ENCODE measurements at regions not wholly inside any gene's neighbourhood (a gene's known extent, or its start where the extent isn't known, plus 50 kb on each side); places are given as distances from the start of the nearest gene placed in this dataset.
"Not testable (repeated sequence)": the region's sequence is repeated elsewhere in the genome, so short reads cannot be mapped to it uniquely, and the experiment has no call there.

- DNase-seq (ENCODE audit: low read depth in 2 of 3, low spot score in 1 of 3) = no peak
Measured at GRCh38 chr3:181336597-181336996, 347.1 kb upstream of the DNAJC19 start.

- DNase-seq (ENCODE audit: low read depth in 2 of 3, low spot score in 1 of 3) = no peak
Measured at GRCh38 chr3:181333394-181333793, 343.9 kb upstream of the DNAJC19 start.

DNA sequence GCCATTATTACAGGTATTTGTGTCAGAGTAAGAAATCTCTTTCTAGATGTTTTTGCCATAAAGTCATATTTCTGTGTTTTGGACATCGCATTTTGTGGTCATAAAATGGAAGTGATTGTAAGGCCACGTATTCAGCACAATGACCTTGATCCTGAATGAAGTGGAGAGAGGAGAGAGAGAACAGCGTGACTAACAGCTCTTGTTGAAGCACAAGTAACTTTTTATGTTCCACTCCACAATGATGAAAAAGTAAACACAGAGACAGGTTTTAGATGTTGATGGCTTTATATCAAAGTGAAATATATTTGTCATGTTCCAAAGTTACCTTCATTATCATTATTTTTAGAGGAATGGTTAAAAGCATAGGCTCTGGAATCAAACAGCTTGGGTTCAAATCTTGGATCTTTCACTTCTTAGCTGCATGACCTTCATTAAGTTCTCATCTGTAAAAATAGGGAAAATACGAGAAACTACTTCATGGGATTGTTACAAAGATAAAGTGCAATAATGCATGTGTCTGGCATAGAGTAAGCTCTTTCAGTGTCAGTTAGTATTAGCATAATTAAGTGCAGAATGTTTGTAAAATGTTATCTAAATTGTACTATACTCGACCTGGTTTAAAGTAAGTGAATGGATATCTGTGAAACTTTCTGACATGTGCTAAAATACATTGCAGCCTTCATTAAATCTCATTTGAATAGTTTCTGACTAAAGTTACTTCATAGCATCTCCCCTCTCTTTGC is 341.5 kb upstream of the DNAJC19 start:
- DNase-seq (ENCODE audit: low read depth in 2 of 3, low spot score in 1 of 3) = no peak

- DNase-seq (ENCODE audit: low read depth in 2 of 3, low spot score in 1 of 3) = no peak
Measured at GRCh38 chr3:181330257-181330656, 340.7 kb upstream of the DNAJC19 start.

- DNase-seq (ENCODE audit: low read depth in 2 of 3, low spot score in 1 of 3) = no peak
Measured at GRCh38 chr3:181329024-181329423, 339.5 kb upstream of the DNAJC19 start.

GRCh38 chr3:181328346-181328745 is 338.8 kb upstream of the DNAJC19 start:
- DNase-seq (ENCODE audit: low read depth in 2 of 3, low spot score in 1 of 3) = no peak

DNA sequence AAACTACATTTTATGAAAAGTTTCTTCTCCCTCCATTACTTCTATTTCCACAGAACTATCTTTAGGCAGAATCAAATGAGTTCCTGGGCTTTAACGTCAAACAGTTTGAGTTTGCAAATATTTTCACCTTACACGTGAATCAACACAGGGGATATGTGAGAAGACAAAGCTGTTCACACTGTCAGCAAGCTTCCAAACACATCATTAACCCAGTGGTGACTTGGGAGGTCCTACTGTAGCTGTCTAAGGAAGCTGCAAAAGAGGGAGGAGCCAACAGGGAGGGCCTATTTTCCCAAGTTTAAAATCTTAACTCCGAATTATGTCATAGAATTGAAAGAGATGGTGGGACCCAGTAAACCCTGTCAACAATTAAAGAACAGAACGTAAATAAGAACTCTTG is 337.8 kb upstream of the DNAJC19 start:
- no peak for DNase-seq (ENCODE audit: low read depth in 2 of 3, low spot score in 1 of 3)

DNA sequence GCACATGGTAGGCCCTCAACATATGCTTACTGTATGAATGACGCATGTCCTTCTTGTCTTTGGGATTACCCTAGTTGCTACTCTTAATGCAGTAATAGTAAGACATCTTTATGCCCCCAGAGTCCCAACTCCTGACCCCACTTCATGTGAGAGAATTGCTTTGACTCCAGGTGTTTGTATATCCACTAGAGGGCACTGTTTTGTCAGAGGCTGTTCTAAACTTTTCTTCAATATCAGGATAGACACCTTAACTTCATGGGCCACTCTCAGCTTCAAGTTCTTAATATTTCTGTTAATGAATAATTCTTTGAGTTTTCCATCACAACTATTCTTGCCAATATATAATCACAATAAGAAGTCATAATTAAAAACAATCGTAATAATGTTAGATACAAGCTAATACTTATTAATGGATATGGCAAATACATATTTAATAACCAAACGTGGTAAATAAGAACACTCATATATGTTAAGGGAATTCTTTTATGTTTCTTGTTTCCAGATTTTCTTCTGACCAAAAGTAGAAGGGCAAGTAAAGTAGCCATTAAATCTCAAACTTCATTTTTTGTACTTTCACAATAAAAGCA is 337.2 kb upstream of the DNAJC19 start:
- DNase-seq (ENCODE audit: low read depth in 2 of 3, low spot score in 1 of 3) = no peak

DNA sequence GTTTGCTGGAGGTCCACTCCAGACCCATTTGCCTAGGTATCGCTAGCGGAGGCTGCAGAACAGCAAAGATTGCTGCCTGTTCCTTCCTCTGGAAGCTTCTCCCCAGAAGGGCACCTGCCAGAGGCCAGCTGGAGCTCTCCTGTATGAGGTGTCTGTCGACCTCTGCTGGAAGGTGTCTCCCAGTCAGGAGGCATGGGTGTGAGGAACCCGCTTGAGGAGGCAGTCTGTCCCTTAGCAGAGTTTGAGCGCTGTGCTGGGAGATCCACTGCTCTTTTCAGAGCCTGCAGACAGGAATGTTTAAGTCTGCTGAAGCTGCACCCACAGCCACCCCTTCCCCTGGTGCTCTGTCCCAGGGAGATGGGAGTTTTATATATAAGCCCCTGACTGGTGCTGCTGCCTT is 335.0 kb upstream of the DNAJC19 start:
- DNase-seq (ENCODE audit: low read depth in 2 of 3, low spot score in 1 of 3) = not testable (repeated sequence)

DNA sequence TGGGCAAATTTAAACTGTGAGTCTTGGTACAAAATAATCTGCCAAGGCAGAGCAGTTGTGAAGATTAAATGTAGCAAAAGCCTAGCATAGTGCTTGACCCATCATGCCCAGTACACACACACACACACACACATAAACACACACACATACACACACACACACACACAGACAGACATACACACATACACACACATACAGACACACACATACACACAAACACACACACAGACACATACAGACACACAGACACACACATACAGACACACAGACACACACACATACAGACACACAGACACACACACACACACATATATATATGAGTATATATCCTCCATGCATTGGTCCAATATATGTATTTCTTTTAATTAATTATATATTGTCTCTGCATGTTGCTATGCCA is 328.8 kb upstream of the DNAJC19 start:
- no peak for DNase-seq (ENCODE audit: low read depth in 2 of 3, low spot score in 1 of 3)

DNA sequence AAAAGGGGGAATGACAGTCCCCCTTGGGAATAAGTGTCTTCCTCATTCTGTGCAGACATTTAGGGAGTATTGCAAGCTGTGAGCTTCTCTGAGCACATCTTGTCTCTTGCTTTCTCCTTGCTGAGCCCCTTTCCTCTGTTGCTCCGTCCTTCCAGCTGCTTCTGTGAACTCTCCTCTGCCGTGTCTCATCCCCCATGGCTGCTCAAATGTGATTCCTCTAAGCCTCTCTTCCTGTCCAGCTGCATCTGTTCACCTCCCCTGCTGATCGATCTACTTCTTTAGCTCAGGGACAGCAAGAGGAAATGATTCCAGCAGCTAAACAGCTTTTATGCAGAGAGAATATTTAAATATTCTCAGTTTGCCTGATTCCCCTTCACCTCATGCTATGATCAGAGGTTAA is 328.0 kb upstream of the DNAJC19 start:
- no peak for DNase-seq (ENCODE audit: low read depth in 2 of 3, low spot score in 1 of 3)

- no peak for DNase-seq (ENCODE audit: low read depth in 2 of 3, low spot score in 1 of 3)
Measured at GRCh38 chr3:181316482-181316881, 326.9 kb upstream of the DNAJC19 start.

DNA sequence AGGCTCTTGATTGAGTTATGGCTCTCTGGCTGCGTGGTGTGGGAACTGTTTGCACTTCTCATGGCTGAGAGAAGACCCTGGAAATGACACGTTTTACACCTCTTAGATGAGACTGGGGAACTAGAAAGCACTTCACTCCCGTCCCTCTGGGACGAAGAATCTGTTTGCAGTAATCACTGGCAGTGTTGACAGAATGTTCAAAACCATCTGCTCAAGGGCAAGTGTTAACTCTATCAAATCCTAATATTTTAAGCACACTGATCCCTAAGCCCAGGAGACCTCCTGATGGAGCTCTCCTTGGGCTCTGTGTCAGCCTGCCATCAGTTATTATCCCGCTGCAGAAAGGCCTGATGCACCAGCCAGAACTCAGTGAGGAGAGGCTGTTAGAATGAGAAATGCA is 323.8 kb upstream of the DNAJC19 start:
- no peak for DNase-seq (ENCODE audit: low read depth in 2 of 3, low spot score in 1 of 3)

GRCh38 chr3:181311186-181311585 is 321.6 kb upstream of the DNAJC19 start:
- DNase-seq (ENCODE audit: low read depth in 2 of 3, low spot score in 1 of 3) = no peak

DNA sequence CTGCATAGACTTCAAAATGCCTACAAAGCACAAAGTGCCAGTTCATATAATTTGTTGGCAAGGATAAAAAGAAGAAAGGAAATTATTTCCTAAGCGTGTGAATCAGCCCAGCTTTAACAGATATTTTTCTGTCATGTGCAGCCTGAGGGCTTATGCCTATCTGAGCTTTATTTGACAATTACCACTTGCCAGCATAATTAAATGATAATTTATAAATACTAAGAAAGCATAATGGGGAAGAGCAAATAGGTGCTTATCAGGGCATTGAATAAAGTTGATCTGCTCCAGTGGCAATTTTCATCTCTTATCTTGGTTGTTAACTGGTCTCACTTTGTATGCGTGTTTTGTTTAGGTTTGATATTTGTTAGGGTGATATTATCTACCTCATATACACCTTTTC is 313.4 kb upstream of the DNAJC19 start:
- DNase-seq (ENCODE audit: low read depth in 2 of 3, low spot score in 1 of 3) = no peak

- no peak for DNase-seq (ENCODE audit: low read depth in 2 of 3, low spot score in 1 of 3)
Measured at GRCh38 chr3:181300033-181300432, 310.5 kb upstream of the DNAJC19 start.

GRCh38 chr3:181298421-181298820 is 308.9 kb upstream of the DNAJC19 start:
- no peak for DNase-seq (ENCODE audit: low read depth in 2 of 3, low spot score in 1 of 3)

- no peak for DNase-seq (ENCODE audit: low read depth in 2 of 3, low spot score in 1 of 3)
Measured at GRCh38 chr3:181292984-181293383, 303.4 kb upstream of the DNAJC19 start.

DNA sequence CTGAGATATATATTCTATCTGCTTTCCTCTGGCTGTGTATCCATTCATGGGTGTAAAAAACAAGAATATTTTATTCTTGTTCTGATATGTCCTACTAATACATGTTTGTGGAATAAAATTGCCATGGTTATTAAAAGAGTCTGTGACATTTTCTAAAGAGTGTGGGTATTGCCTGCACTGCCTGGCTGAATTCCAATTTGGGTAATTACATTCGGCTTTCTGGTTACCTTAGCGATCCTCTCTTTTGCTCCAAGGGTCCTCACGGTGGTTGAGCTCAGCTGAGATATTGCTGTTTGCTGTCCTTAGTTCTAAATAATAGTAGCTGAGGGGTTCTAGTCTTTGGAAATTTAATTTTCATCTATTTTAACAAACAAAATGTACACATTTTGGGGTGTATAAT is 301.4 kb upstream of the DNAJC19 start:
- no peak for DNase-seq (ENCODE audit: low read depth in 2 of 3, low spot score in 1 of 3)

DNA sequence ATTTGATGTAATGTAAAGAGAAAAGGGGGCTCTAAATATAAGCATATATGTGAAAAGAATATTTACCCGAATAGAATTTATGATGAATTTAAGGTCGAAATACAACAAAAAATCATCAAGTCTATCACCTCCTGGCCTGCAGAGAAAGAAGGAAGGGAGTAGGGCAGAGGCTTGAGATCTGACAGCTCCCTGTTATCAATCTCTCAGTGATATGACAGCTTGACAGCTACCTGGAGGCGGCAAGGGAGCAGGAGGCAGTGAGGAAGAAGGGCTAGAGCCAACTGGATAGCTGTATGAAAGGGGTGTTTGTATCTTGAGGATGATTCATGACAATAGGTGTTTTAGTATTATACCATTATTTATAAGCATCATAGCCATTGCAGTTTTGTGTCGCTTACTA is 299.8 kb upstream of the DNAJC19 start:
- no peak for DNase-seq (ENCODE audit: low read depth in 2 of 3, low spot score in 1 of 3)

DNA sequence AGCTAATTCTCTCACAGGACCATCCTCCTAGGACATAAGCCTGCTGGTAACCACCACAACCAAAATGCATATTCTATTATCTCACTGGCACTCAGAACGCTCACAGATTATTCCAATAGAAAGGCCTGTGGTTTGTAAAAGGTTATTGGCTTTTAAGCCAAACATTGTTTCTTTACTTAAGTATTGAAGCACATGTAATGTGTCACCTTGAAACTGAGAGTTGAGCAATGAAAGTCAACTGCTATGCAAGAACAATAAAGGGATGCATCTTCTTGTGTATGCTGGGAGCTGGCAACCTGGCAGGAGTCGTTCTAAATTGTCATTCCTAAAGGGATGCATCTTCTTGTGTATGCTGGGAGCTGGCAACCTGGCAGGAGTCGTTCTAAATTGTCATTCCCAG is 298.6 kb upstream of the DNAJC19 start:
- DNase-seq (ENCODE audit: low read depth in 2 of 3, low spot score in 1 of 3) = no peak

DNA sequence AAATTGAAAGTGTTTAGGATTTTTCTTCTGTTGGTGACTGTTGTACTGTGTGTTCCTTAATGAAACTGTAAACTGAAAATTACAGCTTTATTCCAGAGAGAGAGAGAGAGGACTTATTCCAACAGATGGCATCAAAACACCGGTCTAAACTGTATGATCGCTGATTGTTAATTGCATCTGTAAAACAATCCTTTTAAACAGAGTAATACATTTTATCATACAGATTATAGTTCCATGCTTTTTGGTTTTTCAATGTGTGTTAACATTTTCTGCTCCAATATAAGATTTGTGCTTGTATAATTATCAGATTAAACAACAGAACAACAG is 289.7 kb upstream of the DNAJC19 start:
- DNase-seq (ENCODE audit: low read depth in 2 of 3, low spot score in 1 of 3) = no peak
